Chondrocyte (in vitro differentiated cells): ENCODE measurements at regions not wholly inside any gene's neighbourhood (a gene's known extent, or its start where the extent isn't known, plus 50 kb on each side); places are given as distances from the start of the nearest gene placed in this dataset.
"Not testable (repeated sequence)": the region's sequence is repeated elsewhere in the genome, so short reads cannot be mapped to it uniquely, and the experiment has no call there.

ENCODE experiments used
- DNase-seq: peaks from one replicate; pipeline ENCODE4 v3.0.0; 2021; ENCODE audit warnings: mixed read lengths, low spot score
- H3K27ac Mint-ChIP-seq: one replicate; pipeline ENCODE4 v1.8.0; 2021; ENCODE audit warnings: mild to moderate bottlenecking, moderate library complexity, mixed read lengths; ENCODE audit not compliant: unreplicated experiment
- H3K27me3 Mint-ChIP-seq: 2 replicates; pipeline ENCODE4 v1.8.0; 2021; ENCODE audit warnings: low read depth, mixed read lengths
- H3K36me3 Mint-ChIP-seq: 2 replicates; pipeline ENCODE4 v1.8.0; 2021; ENCODE audit warnings: low read depth, mixed read lengths
- H3K4me1 Mint-ChIP-seq: 2 replicates; pipeline ENCODE4 v1.8.0; 2021; ENCODE audit warnings: low read depth, mild to moderate bottlenecking, mixed read lengths
- H3K4me3 Mint-ChIP-seq: one replicate; pipeline ENCODE4 v1.8.0; 2021; ENCODE audit warnings: mild to moderate bottlenecking, moderate library complexity, mixed read lengths; ENCODE audit not compliant: unreplicated experiment
- H3K9me3 Mint-ChIP-seq: 2 replicates; pipeline ENCODE4 v1.8.0; 2021; ENCODE audit warnings: low read depth, mixed read lengths
- TF ChIP-seq, protein P1 (sequence below): fragments of 200-600 bp; sonication (generic); IDR thresholded peaks from 2 replicates; pipeline ENCODE4 v1.5.0; 2021; ENCODE audit warnings: antibody characterized with exemption, mild to moderate bottlenecking, moderate library complexity

DNA sequence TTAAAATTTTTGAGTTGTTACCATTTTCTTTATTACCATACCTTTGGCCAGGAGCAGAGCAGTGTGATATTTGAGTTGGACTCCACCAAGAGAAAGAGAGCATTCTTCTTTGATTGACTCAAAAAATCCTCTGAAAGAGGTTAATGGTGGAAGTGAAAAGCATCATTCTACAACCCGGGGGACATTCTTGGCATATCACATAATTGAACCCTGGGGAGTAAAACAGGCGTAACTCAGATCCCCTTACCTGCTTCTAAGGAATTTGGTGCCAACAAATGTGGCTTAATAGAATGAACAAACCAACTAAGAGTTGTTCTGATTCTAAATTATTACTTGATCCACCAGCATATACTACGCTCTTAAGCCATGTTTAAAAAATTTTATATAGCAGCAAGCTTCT, 351.1 kb upstream of the DEPDC1 start:
- Mint-ChIP-seq H3K4me3 (no peak overlapping the region), H3K27ac (no peak overlapping the region), H3K9me3 (no peaks in the 10 kb centered on the region), H3K27me3 (no peaks in the 10 kb centered on the region), H3K4me1 (no peaks in the 10 kb centered on the region), H3K36me3 (no peaks in the 10 kb centered on the region)
- no peak for DNase-seq
- TF ChIP-seq, protein P1, sequence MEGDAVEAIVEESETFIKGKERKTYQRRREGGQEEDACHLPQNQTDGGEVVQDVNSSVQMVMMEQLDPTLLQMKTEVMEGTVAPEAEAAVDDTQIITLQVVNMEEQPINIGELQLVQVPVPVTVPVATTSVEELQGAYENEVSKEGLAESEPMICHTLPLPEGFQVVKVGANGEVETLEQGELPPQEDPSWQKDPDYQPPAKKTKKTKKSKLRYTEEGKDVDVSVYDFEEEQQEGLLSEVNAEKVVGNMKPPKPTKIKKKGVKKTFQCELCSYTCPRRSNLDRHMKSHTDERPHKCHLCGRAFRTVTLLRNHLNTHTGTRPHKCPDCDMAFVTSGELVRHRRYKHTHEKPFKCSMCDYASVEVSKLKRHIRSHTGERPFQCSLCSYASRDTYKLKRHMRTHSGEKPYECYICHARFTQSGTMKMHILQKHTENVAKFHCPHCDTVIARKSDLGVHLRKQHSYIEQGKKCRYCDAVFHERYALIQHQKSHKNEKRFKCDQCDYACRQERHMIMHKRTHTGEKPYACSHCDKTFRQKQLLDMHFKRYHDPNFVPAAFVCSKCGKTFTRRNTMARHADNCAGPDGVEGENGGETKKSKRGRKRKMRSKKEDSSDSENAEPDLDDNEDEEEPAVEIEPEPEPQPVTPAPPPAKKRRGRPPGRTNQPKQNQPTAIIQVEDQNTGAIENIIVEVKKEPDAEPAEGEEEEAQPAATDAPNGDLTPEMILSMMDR = no peak

DNA sequence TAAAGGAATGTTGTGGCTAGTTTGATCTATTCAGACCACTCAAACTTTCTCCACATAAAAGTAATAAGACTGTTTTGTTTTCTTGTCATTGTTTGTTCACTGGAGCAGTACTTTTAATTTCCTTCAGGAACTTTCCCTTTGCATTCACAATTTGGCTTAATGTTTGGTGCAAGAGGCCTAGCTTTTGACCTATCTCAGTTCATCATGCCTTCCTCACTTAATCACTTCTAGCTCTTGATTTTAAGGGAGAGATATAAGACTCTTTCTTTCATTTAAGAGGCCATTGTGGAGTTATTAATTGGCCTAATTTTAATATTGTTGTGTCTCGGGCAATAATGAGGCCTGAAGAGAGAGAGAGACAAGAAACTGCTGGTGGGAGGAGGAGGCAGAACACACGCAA, 371.7 kb upstream of the DEPDC1 start:
- Mint-ChIP-seq H3K9me3 (peaks cover 34% of the 10 kb centered on the region), H3K27me3 (no peaks in the 10 kb centered on the region), H3K27ac (no peak overlapping the region), H3K4me1 (no peaks in the 10 kb centered on the region), H3K4me3 (no peak overlapping the region), H3K36me3 (no peaks in the 10 kb centered on the region)
- TF ChIP-seq, protein P1 = no peak
- DNase-seq = no peak

DNA sequence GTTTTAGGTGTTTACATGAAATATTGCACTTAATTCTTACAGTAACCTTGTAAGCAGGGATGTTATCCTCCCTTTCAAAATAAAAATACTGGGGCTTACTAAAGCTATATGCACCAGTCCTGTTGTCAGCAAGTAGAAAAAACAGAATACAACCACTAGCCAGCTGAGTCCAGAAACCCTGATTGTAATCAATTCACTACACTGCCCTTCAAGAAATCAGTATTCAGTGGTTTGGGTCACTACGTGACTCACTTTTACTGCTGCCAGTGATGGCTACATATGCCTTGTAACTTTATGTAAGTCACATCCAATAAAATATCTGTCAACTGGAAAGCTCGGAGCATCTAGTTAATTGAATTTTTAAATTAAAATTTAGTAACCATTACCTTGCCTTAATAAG, 376.3 kb upstream of the DEPDC1 start:
- H3K4me3 Mint-ChIP-seq = no peak overlapping the region
- no peak for DNase-seq
- no peaks in the 10 kb centered on the region for H3K36me3 Mint-ChIP-seq
- H3K27ac Mint-ChIP-seq = no peak overlapping the region
- H3K27me3 Mint-ChIP-seq = no peaks in the 10 kb centered on the region
- TF ChIP-seq, protein P1 = no peak
- H3K4me1 Mint-ChIP-seq = no peaks in the 10 kb centered on the region
- H3K9me3 Mint-ChIP-seq = peaks cover 24% of the 10 kb centered on the region

DNA sequence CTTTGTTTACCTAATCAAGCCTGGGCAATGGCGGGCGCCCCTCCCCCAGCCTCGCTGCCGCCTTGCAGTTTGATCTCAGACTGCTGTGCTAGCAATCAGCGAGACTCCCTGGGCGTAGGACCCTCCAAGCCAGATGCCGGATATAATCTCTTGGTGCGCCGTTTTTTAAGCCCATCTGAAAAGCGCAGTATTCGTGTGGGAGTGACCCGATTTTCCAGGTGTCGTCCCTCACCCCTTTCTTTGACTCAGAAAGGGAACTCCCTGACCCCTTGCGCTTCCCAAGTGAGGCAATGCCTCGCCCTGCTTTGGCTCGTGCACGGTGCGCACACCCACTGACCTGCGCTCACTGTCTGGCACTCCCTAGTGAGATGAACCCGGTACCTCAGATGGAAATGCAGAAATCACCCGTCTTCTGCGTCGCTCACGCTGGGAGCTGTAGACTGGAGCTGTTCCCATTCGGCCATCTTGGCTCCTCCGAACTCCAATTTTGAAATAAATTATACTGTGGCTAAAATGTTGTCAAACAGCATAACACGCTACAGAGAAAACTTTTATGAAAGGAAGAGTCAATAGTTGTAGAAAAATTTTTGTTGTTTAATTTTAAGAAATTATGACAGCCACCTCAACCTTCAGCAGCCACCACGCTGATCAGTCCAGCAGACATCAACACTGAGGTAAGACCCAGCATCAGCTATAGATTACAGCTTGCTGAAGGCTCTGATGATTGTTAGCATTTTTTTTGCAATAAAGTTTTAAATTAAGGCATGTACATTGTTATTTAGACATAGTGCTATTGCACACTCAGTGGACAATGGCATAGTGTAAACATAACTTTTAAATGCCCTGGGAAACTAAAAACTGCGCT, 384.7 kb upstream of the DEPDC1 start:
- DNase-seq, H3K27ac Mint-ChIP-seq, H3K27me3 Mint-ChIP-seq, H3K9me3 Mint-ChIP-seq, H3K4me1 Mint-ChIP-seq, H3K36me3 Mint-ChIP-seq: not testable (repeated sequence)
- peak overlapping the region; percentile 68 for H3K4me3 Mint-ChIP-seq

DNA sequence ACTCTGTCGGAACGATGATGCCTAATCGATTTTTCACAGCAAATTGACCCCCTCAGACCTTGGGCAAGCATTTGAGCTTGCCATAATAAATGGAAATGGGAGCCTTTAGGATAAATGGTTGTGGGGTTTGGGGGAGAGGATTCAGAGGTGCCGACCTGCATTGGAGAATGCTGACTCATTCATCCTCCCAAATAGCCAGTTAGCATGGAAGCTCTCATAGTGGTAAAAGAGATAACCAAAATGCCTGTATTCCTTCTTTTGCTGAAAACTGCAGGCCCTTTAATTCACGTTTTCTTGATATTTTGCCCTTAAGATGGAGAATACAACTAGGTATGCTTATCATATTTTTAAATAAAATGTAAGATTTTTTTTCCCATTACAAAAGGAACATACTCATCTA, 392.6 kb upstream of the DEPDC1 start:
- DNase-seq = no peak
- Mint-ChIP-seq H3K4me1 (no peaks in the 10 kb centered on the region), H3K27me3 (peaks cover 2% of the 10 kb centered on the region), H3K36me3 (no peaks in the 10 kb centered on the region), H3K4me3 (no peak overlapping the region), H3K9me3 (no peaks in the 10 kb centered on the region), H3K27ac (no peak overlapping the region)
- TF ChIP-seq, protein P1 = no peak

DNA sequence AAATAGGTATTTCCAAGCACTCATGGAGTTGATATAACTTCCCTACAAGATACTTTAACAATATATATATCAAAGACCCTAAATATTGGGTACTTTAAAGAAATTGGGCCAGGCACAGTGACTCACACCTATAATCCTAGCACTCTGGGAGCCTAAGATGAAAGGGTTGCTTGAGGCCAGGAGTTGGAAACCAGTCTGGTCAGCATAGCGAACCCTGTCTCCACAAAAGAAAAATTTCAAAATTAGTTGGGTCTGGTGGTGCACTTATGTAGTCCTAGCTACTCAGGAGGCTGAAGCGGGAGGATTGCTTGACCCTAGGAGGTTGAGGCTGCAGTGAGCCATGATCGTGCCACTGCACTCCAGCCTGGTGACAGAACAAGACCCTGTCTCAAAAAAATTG, 393.9 kb upstream of the DEPDC1 start:
- Mint-ChIP-seq H3K27ac (no peak overlapping the region), H3K27me3 (peaks cover 2% of the 10 kb centered on the region), H3K36me3 (no peaks in the 10 kb centered on the region), H3K9me3 (no peaks in the 10 kb centered on the region), H3K4me1 (no peaks in the 10 kb centered on the region), H3K4me3 (no peak overlapping the region)
- DNase-seq = no peak
- TF ChIP-seq, protein P1 = no peak
